HFFc6 (cell line): ENCODE measurements at regions not wholly inside any gene's neighbourhood (a gene's known extent, or its start where the extent isn't known, plus 50 kb on each side); places are given as distances from the start of the nearest gene placed in this dataset.

Source experiments
- DNase-seq: peaks from one replicate; pipeline ENCODE4 v3.0.0-alpha.2; 2018
- H3K27ac Mint-ChIP-seq: 2 replicates; pipeline ENCODE4 v1.8.0; 2020; ENCODE audit warnings: mild to moderate bottlenecking, mixed read lengths
- H3K27me3 Mint-ChIP-seq: 2 replicates; pipeline ENCODE4 v1.8.0; 2021; ENCODE audit warnings: mild to moderate bottlenecking, moderate library complexity, mixed read lengths; ENCODE audit not compliant: insufficient read depth
- H3K36me3 Mint-ChIP-seq: 2 replicates; pipeline ENCODE4 v1.8.0; 2021; ENCODE audit warnings: low read depth, mixed read lengths
- H3K4me1 Mint-ChIP-seq: 2 replicates; pipeline ENCODE4 v1.8.0; 2020; ENCODE audit warnings: low read depth, mixed read lengths
- H3K4me3 Mint-ChIP-seq: 2 replicates; pipeline ENCODE4 v1.8.0; 2020; ENCODE audit warnings: mild to moderate bottlenecking, moderate library complexity, mixed read lengths
- H3K9me3 Mint-ChIP-seq: 2 replicates; pipeline ENCODE4 v1.8.0; 2020; ENCODE audit warnings: mild to moderate bottlenecking, mixed read lengths
- TF ChIP-seq, protein P1 (sequence below): fragments of 200-600 bp; sonication (generic); IDR thresholded peaks from 2 replicates; pipeline ENCODE4 v1.5.0; 2021; ENCODE audit warnings: antibody characterized with exemption, mild to moderate bottlenecking

DNA sequence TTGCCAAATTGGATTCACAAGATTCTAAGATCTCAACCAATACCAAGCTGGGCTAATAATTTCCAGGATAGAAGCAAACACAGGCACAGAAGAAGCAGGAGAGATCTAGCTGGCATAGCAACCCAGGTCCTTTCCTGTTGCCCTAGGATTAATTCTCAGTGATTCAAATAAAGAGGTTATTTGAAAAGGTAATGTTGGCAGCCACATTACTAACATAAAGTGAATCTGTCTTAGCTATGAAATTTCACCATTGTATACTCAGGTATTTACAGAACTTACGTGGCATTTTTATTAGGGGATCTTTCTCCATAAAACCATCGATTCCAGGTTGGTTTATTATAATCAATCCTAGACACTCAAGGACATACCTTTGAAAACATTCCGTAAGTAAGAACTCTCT is 379.3 kb upstream of the POM121L12 start:
- Mint-ChIP-seq H3K36me3 (no peaks in the 10 kb centered on the region), H3K4me1 (no peaks in the 10 kb centered on the region), H3K27ac (no peak overlapping the region), H3K27me3 (no peaks in the 10 kb centered on the region), H3K9me3 (peaks cover 26% of the 10 kb centered on the region), H3K4me3 (no peak overlapping the region)
- DNase-seq = no peak
- TF ChIP-seq, protein P1, sequence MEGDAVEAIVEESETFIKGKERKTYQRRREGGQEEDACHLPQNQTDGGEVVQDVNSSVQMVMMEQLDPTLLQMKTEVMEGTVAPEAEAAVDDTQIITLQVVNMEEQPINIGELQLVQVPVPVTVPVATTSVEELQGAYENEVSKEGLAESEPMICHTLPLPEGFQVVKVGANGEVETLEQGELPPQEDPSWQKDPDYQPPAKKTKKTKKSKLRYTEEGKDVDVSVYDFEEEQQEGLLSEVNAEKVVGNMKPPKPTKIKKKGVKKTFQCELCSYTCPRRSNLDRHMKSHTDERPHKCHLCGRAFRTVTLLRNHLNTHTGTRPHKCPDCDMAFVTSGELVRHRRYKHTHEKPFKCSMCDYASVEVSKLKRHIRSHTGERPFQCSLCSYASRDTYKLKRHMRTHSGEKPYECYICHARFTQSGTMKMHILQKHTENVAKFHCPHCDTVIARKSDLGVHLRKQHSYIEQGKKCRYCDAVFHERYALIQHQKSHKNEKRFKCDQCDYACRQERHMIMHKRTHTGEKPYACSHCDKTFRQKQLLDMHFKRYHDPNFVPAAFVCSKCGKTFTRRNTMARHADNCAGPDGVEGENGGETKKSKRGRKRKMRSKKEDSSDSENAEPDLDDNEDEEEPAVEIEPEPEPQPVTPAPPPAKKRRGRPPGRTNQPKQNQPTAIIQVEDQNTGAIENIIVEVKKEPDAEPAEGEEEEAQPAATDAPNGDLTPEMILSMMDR = no peak

DNA sequence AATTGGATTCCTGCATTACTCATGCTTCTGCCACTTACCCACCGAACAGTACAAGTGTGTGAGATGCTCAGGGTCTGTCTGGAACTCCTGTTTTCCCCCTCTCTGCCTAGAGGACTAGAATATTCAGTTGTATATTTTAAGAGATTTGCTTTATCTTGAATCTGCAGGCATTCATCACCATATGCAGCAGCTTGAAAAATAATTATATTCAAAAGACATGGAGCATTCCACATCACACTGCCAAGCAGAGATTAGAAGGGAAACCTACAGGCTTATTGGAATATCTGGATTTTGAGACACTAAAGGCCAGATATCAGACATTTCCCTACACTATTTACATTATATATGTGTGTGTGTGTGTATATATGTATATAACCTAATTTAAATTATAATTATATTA is 382.8 kb upstream of the POM121L12 start:
- peaks cover 22% of the 10 kb centered on the region for H3K9me3 Mint-ChIP-seq
- H3K27ac Mint-ChIP-seq = no peak overlapping the region
- DNase-seq = no peak
- no peak overlapping the region for H3K4me3 Mint-ChIP-seq
- H3K36me3 Mint-ChIP-seq = no peaks in the 10 kb centered on the region
- no peaks in the 10 kb centered on the region for H3K27me3 Mint-ChIP-seq
- TF ChIP-seq, protein P1 = no peak
- no peaks in the 10 kb centered on the region for H3K4me1 Mint-ChIP-seq

DNA sequence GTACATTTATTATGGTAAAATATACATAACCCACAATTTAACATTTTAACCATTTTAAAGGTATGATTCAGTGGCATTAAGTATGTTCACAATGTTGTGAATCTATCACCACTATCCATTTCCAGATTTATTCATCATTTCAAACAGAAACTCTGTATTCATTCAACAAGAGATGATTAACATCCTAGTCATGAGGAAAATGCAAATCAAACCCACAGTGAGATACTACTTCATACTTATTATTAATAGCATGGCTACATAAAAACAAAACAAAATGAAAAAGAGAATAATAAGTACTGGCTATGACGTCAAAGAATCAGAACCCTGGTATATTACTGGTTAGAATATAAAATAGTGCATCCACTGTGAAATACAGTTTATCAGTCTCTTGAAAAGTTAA is 386.6 kb upstream of the POM121L12 start:
- no peak overlapping the region for H3K27ac Mint-ChIP-seq
- H3K9me3 Mint-ChIP-seq = peaks cover 26% of the 10 kb centered on the region
- no peak for DNase-seq
- H3K27me3 Mint-ChIP-seq = no peaks in the 10 kb centered on the region
- TF ChIP-seq, protein P1 = no peak
- no peaks in the 10 kb centered on the region for H3K4me1 Mint-ChIP-seq
- H3K36me3 Mint-ChIP-seq = no peaks in the 10 kb centered on the region
- H3K4me3 Mint-ChIP-seq = no peak overlapping the region

DNA sequence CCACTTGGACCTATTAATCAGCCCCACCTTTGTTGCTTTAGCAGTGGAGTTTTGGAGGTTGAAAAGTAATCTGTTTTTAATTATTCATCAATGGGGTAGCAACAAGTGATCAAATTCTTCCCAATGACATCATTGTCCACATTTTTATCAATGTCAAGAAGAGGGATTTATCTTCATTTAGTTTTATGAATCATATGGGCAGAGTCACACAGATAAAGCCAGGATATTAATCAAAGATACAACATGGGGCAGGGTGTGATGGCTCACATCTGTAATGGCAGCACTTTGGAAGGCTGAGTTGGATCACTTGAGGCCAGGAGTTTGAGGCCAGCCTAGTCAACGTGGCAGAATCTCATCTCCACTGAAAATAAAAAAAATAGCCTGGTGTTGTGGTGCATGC is 388.4 kb upstream of the POM121L12 start:
- H3K4me1 Mint-ChIP-seq = no peaks in the 10 kb centered on the region
- no peak for DNase-seq
- H3K4me3 Mint-ChIP-seq = no peak overlapping the region
- no peaks in the 10 kb centered on the region for H3K36me3 Mint-ChIP-seq
- no peak overlapping the region for H3K27ac Mint-ChIP-seq
- TF ChIP-seq, protein P1 = no peak
- H3K9me3 Mint-ChIP-seq = peaks cover 26% of the 10 kb centered on the region
- no peaks in the 10 kb centered on the region for H3K27me3 Mint-ChIP-seq

DNA sequence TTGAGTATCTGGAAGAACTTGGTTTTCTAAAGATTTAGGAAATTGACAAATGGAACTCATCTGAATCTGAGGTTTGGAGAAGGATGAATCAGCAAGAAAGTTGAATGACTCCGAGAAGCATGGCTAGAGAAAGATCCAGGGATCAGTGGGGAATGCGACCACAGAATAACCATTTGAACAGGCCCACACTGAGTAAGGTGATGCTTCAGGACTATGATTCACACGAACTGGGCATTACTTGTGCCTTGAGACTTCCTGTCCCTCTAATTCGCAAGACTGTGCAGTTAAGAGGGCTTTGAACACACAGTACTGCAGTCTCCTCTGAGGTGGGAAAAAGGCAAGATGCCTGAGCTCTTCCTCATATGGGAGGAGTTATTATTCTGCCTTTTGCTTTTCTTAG is 395.5 kb upstream of the POM121L12 start:
- H3K27ac Mint-ChIP-seq = no peak overlapping the region
- H3K4me3 Mint-ChIP-seq = no peak overlapping the region
- DNase-seq = no peak
- peaks cover 28% of the 10 kb centered on the region for H3K9me3 Mint-ChIP-seq
- TF ChIP-seq, protein P1 = no peak
- no peaks in the 10 kb centered on the region; the same call in 1 of the 2 replicates for H3K36me3 Mint-ChIP-seq
- H3K4me1 Mint-ChIP-seq = no peaks in the 10 kb centered on the region
- H3K27me3 Mint-ChIP-seq = no peaks in the 10 kb centered on the region

DNA sequence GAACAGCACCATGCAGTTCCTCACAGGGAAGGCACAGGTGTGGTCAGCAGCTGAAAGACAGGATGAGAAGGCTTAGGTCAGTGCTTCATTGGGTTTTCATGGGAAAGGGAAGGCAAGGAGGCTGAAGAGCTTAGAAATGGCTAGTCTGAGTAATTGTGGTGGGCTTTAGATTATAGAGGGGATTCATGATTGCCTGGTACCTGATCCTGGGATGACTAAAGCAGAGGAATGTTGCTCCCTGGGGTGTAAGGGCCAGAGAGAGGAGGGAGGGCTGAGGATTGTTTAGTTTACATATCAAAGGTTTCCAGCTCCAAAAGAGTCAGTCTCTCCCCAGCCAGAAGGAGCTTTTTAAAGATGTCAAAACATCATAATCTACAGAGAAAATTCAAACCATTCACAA is 396.3 kb upstream of the POM121L12 start:
- peaks cover 28% of the 10 kb centered on the region for H3K9me3 Mint-ChIP-seq
- no peak overlapping the region for H3K27ac Mint-ChIP-seq
- H3K4me3 Mint-ChIP-seq = no peak overlapping the region
- no peaks in the 10 kb centered on the region; the same call in 1 of the 2 replicates for H3K36me3 Mint-ChIP-seq
- no peaks in the 10 kb centered on the region for H3K27me3 Mint-ChIP-seq
- no peak for DNase-seq
- no peaks in the 10 kb centered on the region for H3K4me1 Mint-ChIP-seq
- TF ChIP-seq, protein P1 = no peak
